ENCODE measurements at regions not wholly inside any gene's neighbourhood (a gene's known extent, or its start where the extent isn't known, plus 50 kb on each side); places are given as distances from the start of the nearest gene placed in this dataset.

- TF ChIP-seq, protein P1, sequence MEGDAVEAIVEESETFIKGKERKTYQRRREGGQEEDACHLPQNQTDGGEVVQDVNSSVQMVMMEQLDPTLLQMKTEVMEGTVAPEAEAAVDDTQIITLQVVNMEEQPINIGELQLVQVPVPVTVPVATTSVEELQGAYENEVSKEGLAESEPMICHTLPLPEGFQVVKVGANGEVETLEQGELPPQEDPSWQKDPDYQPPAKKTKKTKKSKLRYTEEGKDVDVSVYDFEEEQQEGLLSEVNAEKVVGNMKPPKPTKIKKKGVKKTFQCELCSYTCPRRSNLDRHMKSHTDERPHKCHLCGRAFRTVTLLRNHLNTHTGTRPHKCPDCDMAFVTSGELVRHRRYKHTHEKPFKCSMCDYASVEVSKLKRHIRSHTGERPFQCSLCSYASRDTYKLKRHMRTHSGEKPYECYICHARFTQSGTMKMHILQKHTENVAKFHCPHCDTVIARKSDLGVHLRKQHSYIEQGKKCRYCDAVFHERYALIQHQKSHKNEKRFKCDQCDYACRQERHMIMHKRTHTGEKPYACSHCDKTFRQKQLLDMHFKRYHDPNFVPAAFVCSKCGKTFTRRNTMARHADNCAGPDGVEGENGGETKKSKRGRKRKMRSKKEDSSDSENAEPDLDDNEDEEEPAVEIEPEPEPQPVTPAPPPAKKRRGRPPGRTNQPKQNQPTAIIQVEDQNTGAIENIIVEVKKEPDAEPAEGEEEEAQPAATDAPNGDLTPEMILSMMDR (IDR thresholded peaks at IDR 0.05; ENCODE audit: borderline replicate concordance, extremely low read depth, insufficient read depth): no peak
- FAIRE-seq: no peak
- peaks cover 0 to 3% (median 0%) of the 10 kb centered on the region in 3 donors for H3K4me1 ChIP-seq (ENCODE audit: control insufficient read depth in 2 of 3, insufficient read depth in 2 of 3, low read depth in 1 of 3, low read length in 3 of 3)
- no peaks in the 10 kb centered on the region for H3K9me3 ChIP-seq (ENCODE audit: control insufficient read depth in 2 of 3, insufficient read depth in 1 of 3, low read length in 3 of 3)
- H3K27ac ChIP-seq (ENCODE audit: low read depth in 2 of 2, low read length in 2 of 2): no peak overlapping the region
- H3K4me3 ChIP-seq (ENCODE audit: low read length in 3 of 3): no peak overlapping the region
- no peaks in the 10 kb centered on the region for H3K36me3 ChIP-seq (ENCODE audit: control insufficient read depth in 2 of 3, insufficient read depth in 3 of 3, low read length in 3 of 3)
- peak in 4 of 5 donors; percentile 93 to 95 (median 94) for DNase-seq
- intact Hi-C loops (cut with DNase I): no loop called here
- no peaks in the 10 kb centered on the region for H3K27me3 ChIP-seq (ENCODE audit: control insufficient read depth, insufficient read depth, low read length)
- H3K9ac ChIP-seq (ENCODE audit: low read length in 3 of 3): no peak overlapping the region
These were observed 308.5 kb downstream of the BMP7 start for GRCh38 chr20:56957737-56958553.

GRCh38 chr20:56964901-56965300, 301.5 kb downstream of the BMP7 start:
- no peak for DNase-seq
- Histone ChIP-seq H3K4me1 (ENCODE audit: control insufficient read depth in 2 of 3, insufficient read depth in 2 of 3, low read depth in 1 of 3, low read length in 3 of 3) (no peaks in the 10 kb centered on the region), H3K9ac (ENCODE audit: low read length in 3 of 3) (no peak overlapping the region), H3K9me3 (ENCODE audit: control insufficient read depth in 2 of 3, insufficient read depth in 1 of 3, low read length in 3 of 3) (no peaks in the 10 kb centered on the region), H3K27me3 (ENCODE audit: control insufficient read depth, insufficient read depth, low read length) (no peaks in the 10 kb centered on the region), H3K4me3 (ENCODE audit: low read length in 3 of 3) (no peak overlapping the region), H3K27ac (ENCODE audit: low read depth in 2 of 2, low read length in 2 of 2) (no peak overlapping the region), H3K36me3 (ENCODE audit: control insufficient read depth in 2 of 3, insufficient read depth in 3 of 3, low read length in 3 of 3) (no peaks in the 10 kb centered on the region)
- no peak for FAIRE-seq
- intact Hi-C loops (cut with DNase I): no loop called here
- TF ChIP-seq, protein P1 (IDR thresholded peaks at IDR 0.05; ENCODE audit: borderline replicate concordance, extremely low read depth, insufficient read depth): no peak

- Histone ChIP-seq H3K4me1 (ENCODE audit: control insufficient read depth in 2 of 3, insufficient read depth in 2 of 3, low read depth in 1 of 3, low read length in 3 of 3) (no peaks in the 10 kb centered on the region), H3K27me3 (ENCODE audit: control insufficient read depth, insufficient read depth, low read length) (no peaks in the 10 kb centered on the region), H3K27ac (ENCODE audit: low read depth in 2 of 2, low read length in 2 of 2) (no peak overlapping the region), H3K4me3 (ENCODE audit: low read length in 3 of 3) (no peak overlapping the region), H3K9me3 (ENCODE audit: control insufficient read depth in 2 of 3, insufficient read depth in 1 of 3, low read length in 3 of 3) (no peaks in the 10 kb centered on the region), H3K36me3 (ENCODE audit: control insufficient read depth in 2 of 3, insufficient read depth in 3 of 3, low read length in 3 of 3) (no peaks in the 10 kb centered on the region), H3K9ac (ENCODE audit: low read length in 3 of 3) (no peak overlapping the region)
- FAIRE-seq (no peak), DNase-seq (no peak)
- intact Hi-C loops (cut with DNase I): no loop called here
- TF ChIP-seq, protein P1 (IDR thresholded peaks at IDR 0.05; ENCODE audit: borderline replicate concordance, extremely low read depth, insufficient read depth): no peak
These were observed 298.5 kb downstream of the BMP7 start for GRCh38 chr20:56967916-56968315.

Measured in kidney (tissue), 13 donors.